HG02970 (cell line): ENCODE measurements at regions not wholly inside any gene's neighbourhood (a gene's known extent, or its start where the extent isn't known, plus 50 kb on each side); places are given as distances from the start of the nearest gene placed in this dataset.

Source experiments
- ATAC-seq: cut with Tn5 transposase; IDR thresholded peaks from one replicate; pipeline ENCODE4 v1.9.1; 2021; ENCODE audit warnings: mild to moderate bottlenecking, moderate library complexity, moderate number of reproducible peaks; ENCODE audit not compliant: unreplicated experiment, low FRiP score

GRCh38 chr1:55289614-55290013, 74.5 kb upstream of the USP24 start:
- ATAC-seq = no peak

- no peak for ATAC-seq
These were observed 73.9 kb upstream of the USP24 start for GRCh38 chr1:55289042-55289441.

- ATAC-seq = peak; percentile 81
These were observed 73.1 kb upstream of the USP24 start for GRCh38 chr1:55288245-55288644.

- ATAC-seq = no peak
These were observed 72.6 kb upstream of the USP24 start for GRCh38 chr1:55287723-55288122.

- ATAC-seq = no peak
These were observed 71.9 kb upstream of the USP24 start for GRCh38 chr1:55286856-55287602.

- ATAC-seq = no peak
These were observed 70.7 kb upstream of the USP24 start for GRCh38 chr1:55285834-55286233.

- no peak for ATAC-seq
These were observed 69.7 kb upstream of the USP24 start for GRCh38 chr1:55284856-55285255.

- no peak for ATAC-seq
These were observed 66.9 kb upstream of the USP24 start for GRCh38 chr1:55282058-55282457.

GRCh38 chr1:55280731-55281130, 65.6 kb upstream of the USP24 start:
- ATAC-seq = no peak

GRCh38 chr1:55279627-55280026, 64.5 kb upstream of the USP24 start:
- ATAC-seq = no peak

GRCh38 chr1:55278378-55278777, 63.2 kb upstream of the USP24 start:
- ATAC-seq = no peak

- ATAC-seq = peak; percentile 57
These were observed 62.4 kb upstream of the USP24 start for GRCh38 chr1:55277377-55278130.

- ATAC-seq = no peak
These were observed 61.7 kb upstream of the USP24 start for GRCh38 chr1:55276671-55277376.

- ATAC-seq = no peak
These were observed 60.8 kb upstream of the USP24 start for GRCh38 chr1:55275941-55276341.

GRCh38 chr1:55275151-55275748, 60.1 kb upstream of the USP24 start:
- no peak for ATAC-seq

GRCh38 chr1:55272994-55273393, 57.8 kb upstream of the USP24 start:
- ATAC-seq = no peak
